ENCODE measurements at regions not wholly inside any gene's neighbourhood (a gene's known extent, or its start where the extent isn't known, plus 50 kb on each side); places are given as distances from the start of the nearest gene placed in this dataset.

DNA sequence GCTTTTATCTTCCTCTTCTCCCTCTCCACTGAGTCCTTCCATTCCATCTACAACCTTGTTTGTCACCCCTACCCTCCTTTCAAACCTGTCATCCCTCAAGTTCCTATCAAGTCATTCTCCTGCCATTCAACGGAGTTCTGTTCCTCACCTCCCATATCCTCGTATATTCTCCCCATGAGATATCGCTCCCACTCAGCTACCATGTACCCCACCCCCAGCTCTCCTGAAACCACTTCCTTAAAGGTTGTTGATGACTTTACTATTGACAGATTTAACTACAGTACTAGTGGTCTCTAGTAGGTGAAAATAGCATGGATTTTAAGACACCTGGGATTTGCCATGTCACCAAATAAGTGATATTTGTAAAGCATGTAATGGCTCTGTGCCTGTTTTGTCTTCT, 107.4 kb upstream of the BARHL2 start (continued):
- TF ChIP-seq ZNF263 (CRISPR knock-in tag; IDR thresholded peaks at IDR 0.05; ENCODE audit: low read depth) (no peak), PRDM15 (CRISPR knock-in tag; IDR thresholded peaks at IDR 0.05) (no peak)

GRCh38 chr1:90823686-90824085, 106.6 kb upstream of the BARHL2 start:
- no peak overlapping the region for H3K27ac Mint-ChIP-seq
- ATAC-seq (no peak), DNase-seq (ENCODE audit: low spot score) (no peak)
- H3K4me3 Mint-ChIP-seq, result no peak overlapping the region
- no peaks in the 10 kb centered on the region for H3K36me3 Mint-ChIP-seq
- H3K4me1 Mint-ChIP-seq, result peaks cover 5% of the 10 kb centered on the region; the same call in 1 of the 2 replicates
- no peak for TF ChIP-seq ZNF121 (CRISPR knock-in tag; IDR thresholded peaks at IDR 0.05)
- no peak for TF ChIP-seq PRDM15 (CRISPR knock-in tag; IDR thresholded peaks at IDR 0.05)
- TF ChIP-seq KAT7 (CRISPR knock-in tag; IDR thresholded peaks at IDR 0.05; ENCODE audit: borderline replicate concordance), result no peak
- no peak for TF ChIP-seq FOXK1 (CRISPR knock-in tag; IDR thresholded peaks at IDR 0.05)
- TF ChIP-seq GTF2I (CRISPR knock-in tag; conservative IDR thresholded peaks at IDR 0.05), result no peak
- H3K9me3 Mint-ChIP-seq, result no peaks in the 10 kb centered on the region
- H3K27me3 Mint-ChIP-seq (ENCODE audit: low read depth), result no peaks in the 10 kb centered on the region; the same call in 1 of the 2 replicates
- CTCF ChIA-PET, result no interaction called here
- POLR2A ChIA-PET, result no interaction called here

- no peak for DNase-seq (ENCODE audit: low spot score)
- CTCF ChIA-PET, result no interaction called here
- Mint-ChIP-seq H3K9me3 (no peaks in the 10 kb centered on the region), H3K4me1 (peaks cover 5% of the 10 kb centered on the region; the same call in 1 of the 2 replicates), H3K36me3 (no peaks in the 10 kb centered on the region), H3K27ac (no peak overlapping the region), H3K27me3 (ENCODE audit: low read depth) (no peaks in the 10 kb centered on the region; the same call in 1 of the 2 replicates), H3K4me3 (no peak overlapping the region)
- ATAC-seq, result no peak
- POLR2A ChIA-PET, result no interaction called here
- TF ChIP-seq SMAD3 (CRISPR knock-in tag; IDR thresholded peaks at IDR 0.05; ENCODE audit: borderline replicate concordance) (no peak), ZNF219 (CRISPR knock-in tag; IDR thresholded peaks at IDR 0.05; ENCODE audit: borderline replicate concordance) (no peak), MXD4 (CRISPR knock-in tag; IDR thresholded peaks at IDR 0.05; ENCODE audit: borderline replicate concordance) (no peak), CBFB (CRISPR knock-in tag; IDR thresholded peaks at IDR 0.05; ENCODE audit: low read depth) (no peak), ZNF416 (CRISPR knock-in tag; IDR thresholded peaks at IDR 0.05) (no peak), SMAD4 (CRISPR knock-in tag; IDR thresholded peaks at IDR 0.05) (no peak), PREB (CRISPR knock-in tag; IDR thresholded peaks at IDR 0.05; ENCODE audit: borderline replicate concordance) (no peak), OVOL2 (CRISPR knock-in tag; IDR thresholded peaks at IDR 0.05; ENCODE audit: borderline replicate concordance) (no peak), STAT6 (CRISPR knock-in tag; conservative IDR thresholded peaks at IDR 0.05; ENCODE audit: low read depth) (no peak), MYBL2 (CRISPR knock-in tag; IDR thresholded peaks at IDR 0.05) (no peak), HMGXB4 (CRISPR knock-in tag; IDR thresholded peaks at IDR 0.05) (no peak), EMX1 (CRISPR knock-in tag; IDR thresholded peaks at IDR 0.05) (no peak)
- TF ChIP-seq, protein P1, sequence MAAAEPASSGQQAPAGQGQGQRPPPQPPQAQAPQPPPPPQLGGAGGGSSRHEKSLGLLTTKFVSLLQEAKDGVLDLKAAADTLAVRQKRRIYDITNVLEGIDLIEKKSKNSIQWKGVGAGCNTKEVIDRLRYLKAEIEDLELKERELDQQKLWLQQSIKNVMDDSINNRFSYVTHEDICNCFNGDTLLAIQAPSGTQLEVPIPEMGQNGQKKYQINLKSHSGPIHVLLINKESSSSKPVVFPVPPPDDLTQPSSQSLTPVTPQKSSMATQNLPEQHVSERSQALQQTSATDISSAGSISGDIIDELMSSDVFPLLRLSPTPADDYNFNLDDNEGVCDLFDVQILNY (CRISPR knock-in tag; IDR thresholded peaks at IDR 0.05), result no peak
Observed at GRCh38 chr1:90821788-90822359, 104.8 kb upstream of the BARHL2 start.
